ENCODE measurements at regions not wholly inside any gene's neighbourhood (a gene's known extent, or its start where the extent isn't known, plus 50 kb on each side); places are given as distances from the start of the nearest gene placed in this dataset.

- TF ChIP-seq CTCF (conservative IDR thresholded peaks at IDR 0.05) (no peak), ZFX (IDR thresholded peaks at IDR 0.05) (no peak)
Measured at GRCh38 chr3:168469436-168469835, 373.7 kb upstream of the GOLIM4 start.
